H1 (cell line): ENCODE measurements at regions not wholly inside any gene's neighbourhood (a gene's known extent, or its start where the extent isn't known, plus 50 kb on each side); places are given as distances from the start of the nearest gene placed in this dataset.

Source experiments
- CTCF ChIA-PET: fragments of 300-600 bp; sonication (Branson Sonifier 250); formaldehyde crosslinking; loops from one replicate; lab custom pipeline; 2021; ENCODE audit not compliant: partially characterized antibody; lab: Charles Lee
- POLR2A ChIA-PET: fragments of 300-600 bp; sonication (Branson Sonifier 250); formaldehyde crosslinking; loops from one replicate; lab custom pipeline; 2021; ENCODE audit warnings: inconsistent platforms; ENCODE audit not compliant: partially characterized antibody; lab: Charles Lee
- DNase-seq, 2 experiments: peaks; one replicate each; pipeline versions ENCODE4 v3.0.0 to v3.0.0-alpha.2; 2010 to 2022; ENCODE audit warnings: low spot score in 2 of 2, low read depth in 1 of 2, mixed read lengths in 1 of 2
- FAIRE-seq: peaks from 2 replicates; lab custom pipeline; 2011; peaks lifted over from hg19 to GRCh38; lab: Jason Lieb, UNC
- H2AFZ ChIP-seq: 2 replicates; pipeline ENCODE4 v1.8.1; 2012; ENCODE audit warnings: low read length, inconsistent platforms
- H2AK5ac ChIP-seq: 2 replicates; pipeline ENCODE4 v1.6.1; 2013; ENCODE audit warnings: low read depth, low read length
- H2BK120ac ChIP-seq: replicated peaks from 2 replicates; pipeline ENCODE3; 2013; ENCODE audit warnings: low read depth, low read length, inconsistent platforms
- H2BK12ac ChIP-seq: 2 replicates; pipeline ENCODE4 v1.6.1; 2013; ENCODE audit warnings: low read depth, low read length
- H2BK15ac ChIP-seq: 2 replicates; pipeline ENCODE4 v1.6.1; 2013; ENCODE audit warnings: low read length
- H2BK20ac ChIP-seq: 2 replicates; pipeline ENCODE4 v1.6.1; 2013; ENCODE audit warnings: low read length
- H2BK5ac ChIP-seq: 2 replicates; pipeline ENCODE4 v1.6.1; 2013; ENCODE audit warnings: low read depth, low read length
- H3K14ac ChIP-seq: 2 replicates; pipeline ENCODE4 v1.6.1; 2013; ENCODE audit warnings: inconsistent platforms; ENCODE audit not compliant: insufficient read length
- H3K18ac ChIP-seq: 2 replicates; pipeline ENCODE4 v1.6.1; 2013; ENCODE audit warnings: low read length; ENCODE audit errors: extremely low read depth
- H3K23ac ChIP-seq: 2 replicates; pipeline ENCODE4 v1.6.1; 2013; ENCODE audit warnings: inconsistent platforms; ENCODE audit not compliant: insufficient read length
- H3K23me2 ChIP-seq: 2 replicates; pipeline ENCODE4 v1.6.1; 2013; ENCODE audit warnings: low read depth, low read length
- H3K27ac ChIP-seq: 2 replicates; pipeline ENCODE4 v1.6.1; 2011; ENCODE audit warnings: low read depth, low read length, inconsistent platforms
- H3K27me3 ChIP-seq, 4 experiments: replicated peaks in 1 of 4; 1 replicate in 1 of 4; 2 replicates in 3 of 4; pipeline versions ENCODE4 v1.6.1 to v1.8.1; 2011 to 2013; ENCODE audit warnings: low read length in 3 of 4, mild to moderate bottlenecking in 3 of 4, inconsistent platforms in 2 of 4, mixed read lengths in 2 of 4, moderate library complexity in 1 of 4; ENCODE audit not compliant: control insufficient read depth in 3 of 4, insufficient read depth in 3 of 4; ENCODE audit errors: extremely low read depth in 1 of 4
- H3K36me3 ChIP-seq, 4 experiments: 2 replicates each; pipeline versions ENCODE4 v1.6.1 to v1.8.1; 2011 to 2013; ENCODE audit warnings: mild to moderate bottlenecking in 4 of 4, low read length in 3 of 4, moderate library complexity in 2 of 4, control low read depth in 1 of 4, inconsistent platforms in 1 of 4; ENCODE audit not compliant: insufficient read depth in 4 of 4, control insufficient read depth in 2 of 4
- H3K4ac ChIP-seq: replicated peaks from 2 replicates; pipeline ENCODE3; 2013; ENCODE audit warnings: low read length, low read depth, mixed read lengths, inconsistent platforms; ENCODE audit not compliant: insufficient read length
- H3K4me1 ChIP-seq, 4 experiments: replicated peaks in 1 of 4; 1 replicate in 1 of 4; 2 replicates in 3 of 4; pipeline versions ENCODE4 v1.6.1 to v1.8.1; 2011 to 2013; ENCODE audit warnings: low read length in 3 of 4, inconsistent platforms in 2 of 4, mixed read lengths in 1 of 4; ENCODE audit not compliant: insufficient read depth in 4 of 4, control insufficient read depth in 3 of 4
- H3K4me2 ChIP-seq, 2 experiments: 2 replicates each; pipeline versions ENCODE4 v1.6.1 to v1.8.1; 2011 to 2013; ENCODE audit warnings: low read depth in 2 of 2, low read length in 2 of 2, control low read depth in 1 of 2, inconsistent platforms in 1 of 2, mild to moderate bottlenecking in 1 of 2; ENCODE audit not compliant: insufficient read depth in 1 of 2
- H3K4me3 ChIP-seq, 4 experiments: fragments of 200-600, 300-600 bp in 1 of 4; sonication (generic), shearing (Covaris generic), sonication (Bioruptor Twin) in 1 of 4; 2 replicates each; pipeline versions ENCODE4 v1.5.1 to v1.8.1; 2011 to 2016; ENCODE audit warnings: low read length in 4 of 4, low read depth in 3 of 4, control low read depth in 2 of 4, inconsistent platforms in 2 of 4, mild to moderate bottlenecking in 2 of 4, mixed read lengths in 1 of 4, moderate library complexity in 1 of 4; ENCODE audit not compliant: insufficient read depth in 2 of 4; ENCODE audit errors: extremely low read depth in 1 of 4
- H3K56ac ChIP-seq: replicated peaks from 2 replicates; pipeline ENCODE3; 2013; ENCODE audit warnings: low read depth, mild to moderate bottlenecking, mixed read lengths, low read length, inconsistent platforms; ENCODE audit not compliant: insufficient read length
- H3K79me1 ChIP-seq: 2 replicates; pipeline ENCODE4 v1.6.1; 2013; ENCODE audit warnings: low read depth, low read length, control low read depth
- H3K79me2 ChIP-seq, 2 experiments: 2 replicates each; pipeline versions ENCODE4 v1.6.1 to v1.8.1; 2012 to 2013; ENCODE audit warnings: low read length in 2 of 2, mild to moderate bottlenecking in 2 of 2, inconsistent platforms in 1 of 2; ENCODE audit not compliant: insufficient read depth in 2 of 2, control insufficient read depth in 1 of 2
- H3K9ac ChIP-seq, 4 experiments: replicated peaks in 1 of 4; 1 replicate in 1 of 4; 2 replicates in 3 of 4; pipeline versions ENCODE4 v1.6.1 to v1.8.1; 2011 to 2013; ENCODE audit warnings: low read depth in 3 of 4, low read length in 3 of 4, control low read depth in 2 of 4, mild to moderate bottlenecking in 2 of 4, moderate library complexity in 2 of 4, inconsistent platforms in 1 of 4; ENCODE audit errors: extremely low read depth in 1 of 4
- H3K9me3 ChIP-seq, 2 experiments: 2 replicates each; pipeline versions ENCODE4 v1.6.1 to v1.8.1; 2012 to 2013; ENCODE audit warnings: mild to moderate bottlenecking in 2 of 2, moderate library complexity in 2 of 2, control low read depth in 1 of 2, inconsistent platforms in 1 of 2, low read depth in 1 of 2, low read length in 1 of 2, mixed read lengths in 1 of 2; ENCODE audit not compliant: insufficient read depth in 2 of 2
- H4K20me1 ChIP-seq, 2 experiments: replicated peaks in 1 of 2; 2 replicates each; pipeline versions ENCODE3 to v1.8.1; 2011 to 2013; ENCODE audit warnings: inconsistent platforms in 2 of 2, low read length in 2 of 2, mild to moderate bottlenecking in 1 of 2; ENCODE audit not compliant: insufficient read depth in 2 of 2, control insufficient read depth in 1 of 2
- H4K5ac ChIP-seq: 2 replicates; pipeline ENCODE4 v1.6.1; 2013; ENCODE audit warnings: low read length, low read depth, mixed read lengths, inconsistent platforms; ENCODE audit not compliant: insufficient read length
- H4K8ac ChIP-seq: 2 replicates; pipeline ENCODE4 v1.8.0; 2013; ENCODE audit warnings: mild to moderate bottlenecking, moderate library complexity, low read length, inconsistent platforms; ENCODE audit not compliant: insufficient read depth; ENCODE audit errors: extremely low read depth
- H4K91ac ChIP-seq: replicated peaks from 2 replicates; pipeline ENCODE3; 2013; ENCODE audit warnings: low read length, mixed read lengths, inconsistent platforms; ENCODE audit not compliant: insufficient read length
- ATF2 ChIP-seq: IDR thresholded peaks from 2 replicates; pipeline ENCODE4 v1.6.1; 2012; ENCODE audit warnings: low read length, inconsistent platforms
- EGR1 ChIP-seq: IDR thresholded peaks from 2 replicates; pipeline ENCODE4 v1.6.1; 2011; ENCODE audit warnings: low read depth, low read length, borderline replicate concordance
- EZH2 ChIP-seq: fragments of 200-600 bp; sonication (generic); IDR thresholded peaks from 2 replicates; pipeline ENCODE4 v1.7.1; 2012; ENCODE audit warnings: low read depth, mild to moderate bottlenecking, moderate library complexity, low read length, inconsistent platforms; ENCODE audit not compliant: severe bottlenecking
- HDAC2 ChIP-seq, 2 experiments: fragments of 300-600 bp in 1 of 2; sonication (generic) in 1 of 2; IDR thresholded peaks; 2 replicates each; pipeline ENCODE4 v1.6.1; 2011 to 2012; ENCODE audit warnings: low read depth in 2 of 2, low read length in 2 of 2, mild to moderate bottlenecking in 2 of 2, moderate library complexity in 2 of 2, borderline replicate concordance in 1 of 2, inconsistent platforms in 1 of 2
- RBBP5 ChIP-seq: IDR thresholded peaks from 2 replicates; pipeline ENCODE4 v1.7.1; 2012; ENCODE audit warnings: low read depth, mild to moderate bottlenecking, inconsistent platforms, low read length, moderate library complexity, borderline replicate concordance
- SAP30 ChIP-seq: fragments of 300-600 bp; sonication (generic); IDR thresholded peaks from 2 replicates; pipeline ENCODE4 v1.7.1; 2012; ENCODE audit warnings: low read length, moderate library complexity, mild to moderate bottlenecking, inconsistent platforms; ENCODE audit not compliant: insufficient read depth, insufficient replicate concordance
- SIN3A ChIP-seq, 2 experiments: IDR thresholded peaks in 1 of 2; conservative IDR thresholded peaks in 1 of 2; 2 replicates each; pipeline ENCODE4 v1.6.1; 2011 to 2012; ENCODE audit warnings: low read length in 2 of 2, improper control_type of control experiment in 1 of 2, low read depth in 1 of 2, mild to moderate bottlenecking in 1 of 2
- WGBS, 2 experiments: shearing (Covaris generic) in 1 of 2; methylation state at CpG; one replicate each; pipeline versions ENCODE4 v1.1.6 to v1.1.7; 2013 to 2015; ENCODE audit warnings: low lambda C conversion rate in 2 of 2, mixed read lengths in 2 of 2, inconsistent platforms in 1 of 2, low coverage in 1 of 2, missing lambda C conversion rate in 1 of 2; ENCODE audit not compliant: insufficient replicate concordance in 2 of 2, insufficient coverage in 1 of 2, insufficient read length in 1 of 2; ENCODE audit errors: extremely low coverage in 1 of 2, missing lambda C conversion rate in 1 of 2; 5-methylcytosine and 5-hydroxymethylcytosine counted together

GRCh38 chr6:51019806-51020205, 201.1 kb downstream of the TFAP2B start:
- H2BK120ac ChIP-seq = no peak overlapping the region
- no peak overlapping the region for H2BK5ac ChIP-seq
- FAIRE-seq = no peak
- peak overlapping the region; percentile 58 for H2AFZ ChIP-seq
- DNase-seq = no peak
- no peaks in the 10 kb centered on the region; a peak in 1 of 7 replicates for H3K4me1 ChIP-seq
- no peak overlapping the region for H4K5ac ChIP-seq
- H3K23ac ChIP-seq = peak overlapping the region; percentile 83
- no peaks in the 10 kb centered on the region for H3K36me3 ChIP-seq
- H3K56ac ChIP-seq = no peak overlapping the region
- no peak overlapping the region for H2BK12ac ChIP-seq
- H2AK5ac ChIP-seq = no peak overlapping the region
- H3K9me3 ChIP-seq = no peaks in the 10 kb centered on the region
- H2BK20ac ChIP-seq = no peak overlapping the region
- no peaks in the 10 kb centered on the region for H3K27me3 ChIP-seq
- no peak overlapping the region for H4K8ac ChIP-seq
- H3K23me2 ChIP-seq = no peaks in the 10 kb centered on the region
- H3K14ac ChIP-seq = no peak overlapping the region
- CTCF ChIA-PET = interaction anchor here (0.7 kb wide), 1 partner anchor 734 kb away, joined by 3 read pairs; no protein-coding TSS in a partner anchor
- H3K4ac ChIP-seq = no peak overlapping the region
- 0 out of 7 replicates have a peak overlapping the region, but pooled peaks of 1 of the 4 experiments have one; percentile 10 for H3K9ac ChIP-seq
- no peak overlapping the region for H4K91ac ChIP-seq
- no peaks in the 10 kb centered on the region for H3K79me2 ChIP-seq
- no peaks in the 10 kb centered on the region for H3K79me1 ChIP-seq
- POLR2A ChIA-PET = no interaction called here
- H3K4me2 ChIP-seq = no peak overlapping the region
- H3K4me3 ChIP-seq = no peak overlapping the region
- no peak overlapping the region for H2BK15ac ChIP-seq
- H4K20me1 ChIP-seq = no peaks in the 10 kb centered on the region
- no peak overlapping the region for H3K18ac ChIP-seq
- H3K27ac ChIP-seq = no peak overlapping the region
- WGBS, 2 experiments = 84% methylated on average over 5 of the region's 5 CpGs; no CpG with 5 or more reads in 1 of the 2 experiments
- TF ChIP-seq HDAC2 (IDR thresholded peaks at IDR 0.05; ENCODE audit: borderline replicate concordance in 1 of 2, low read depth in 2 of 2, low read length in 2 of 2) (no peak), RBBP5 (no peak), ATF2 (no peak), SAP30 (no peak), SIN3A (conservative IDR thresholded peaks at IDR 0.05 in 1 of 2, IDR thresholded peaks at IDR 0.05 in 1 of 2; ENCODE audit: low read depth in 1 of 2, low read length in 2 of 2) (no peak), EGR1 (no peak), EZH2 (no peak)
